Neural progenitor cell (in vitro differentiated cells): ENCODE measurements at regions not wholly inside any gene's neighbourhood (a gene's known extent, or its start where the extent isn't known, plus 50 kb on each side); places are given as distances from the start of the nearest gene placed in this dataset.

ENCODE experiments used
- DNase-seq: peaks from one replicate; pipeline ENCODE4 v3.0.0-alpha.2; 2016; ENCODE audit warnings: low spot score
- H2AFZ ChIP-seq: fragments of 200-600 bp; sonication (generic); replicated peaks from 2 replicates; pipeline ENCODE4 v1.6.1; 2016; ENCODE audit warnings: antibody characterized with exemption
- H3F3A ChIP-seq: fragments of 200-600 bp; sonication (generic); 2 replicates; pipeline ENCODE4 v1.6.1; 2016; ENCODE audit warnings: antibody characterized with exemption, low read depth
- H3K27ac ChIP-seq: fragments of 200-600 bp; sonication (generic); 2 replicates; pipeline ENCODE4 v1.5.1; 2016; ENCODE audit warnings: mild to moderate bottlenecking
- H3K27me3 ChIP-seq: fragments of 200-600 bp; sonication (generic); 2 replicates; pipeline ENCODE4 v1.6.1; 2016; ENCODE audit warnings: mild to moderate bottlenecking, moderate library complexity
- H3K36me3 ChIP-seq: fragments of 200-600 bp; sonication (generic); 2 replicates; pipeline ENCODE4 v1.5.1; 2016
- H3K4me1 ChIP-seq: fragments of 200-600 bp; sonication (generic); 2 replicates; pipeline ENCODE4 v1.6.1; 2016; ENCODE audit warnings: mixed run types
- H3K4me2 ChIP-seq: fragments of 200-600 bp; sonication (generic); 2 replicates; pipeline ENCODE4 v1.6.1; 2016
- H3K4me3 ChIP-seq: fragments of 200-600 bp; sonication (generic); 2 replicates; pipeline ENCODE4 v1.5.1; 2016
- H3K79me2 ChIP-seq: fragments of 200-600 bp; sonication (generic); 2 replicates; pipeline ENCODE4 v1.6.1; 2016; ENCODE audit warnings: low read depth
- H3K9ac ChIP-seq: fragments of 200-600 bp; sonication (generic); 2 replicates; pipeline ENCODE4 v1.6.1; 2016
- H3K9me3 ChIP-seq: fragments of 200-600 bp; sonication (generic); 2 replicates; pipeline ENCODE4 v1.5.1; 2016; ENCODE audit warnings: low read depth
- H4K20me1 ChIP-seq: fragments of 200-600 bp; sonication (generic); 2 replicates; pipeline ENCODE4 v1.6.1; 2016; ENCODE audit warnings: low read depth
- H3K27ac Mint-ChIP-seq: 3 replicates; pipeline ENCODE4 v1.8.0; 2021; ENCODE audit warnings: mixed read lengths
- H3K27me3 Mint-ChIP-seq: 2 replicates; pipeline ENCODE4 v1.8.0; 2022; ENCODE audit warnings: low read depth, mild to moderate bottlenecking, inconsistent platforms, moderate library complexity, mixed read lengths; ENCODE audit not compliant: insufficient read depth
- H3K36me3 Mint-ChIP-seq: 3 replicates; pipeline ENCODE4 v1.8.0; 2021; ENCODE audit warnings: mixed read lengths
- H3K4me1 Mint-ChIP-seq: 3 replicates; pipeline ENCODE4 v1.8.0; 2021; ENCODE audit warnings: mixed read lengths
- H3K4me3 Mint-ChIP-seq: 3 replicates; pipeline ENCODE4 v1.8.0; 2021; ENCODE audit warnings: mild to moderate bottlenecking, moderate library complexity, mixed read lengths
- H3K9me3 Mint-ChIP-seq: 3 replicates; pipeline ENCODE4 v1.8.0; 2020; ENCODE audit warnings: mixed read lengths
- CTCF ChIP-seq: fragments of 200-600 bp; sonication (generic); IDR thresholded peaks from 2 replicates; pipeline ENCODE4 v1.5.1; 2017; ENCODE audit warnings: antibody characterized with exemption, mild to moderate bottlenecking
- EZH2 ChIP-seq: fragments of 200-600 bp; sonication (generic); IDR thresholded peaks from 2 replicates; pipeline ENCODE4 v1.6.1; 2017; ENCODE audit warnings: antibody characterized with exemption, mild to moderate bottlenecking, moderate library complexity
- EZH2phosphoT487 ChIP-seq: fragments of 200-600 bp; sonication (generic); IDR thresholded peaks from 2 replicates; pipeline ENCODE4 v1.6.1; 2017; ENCODE audit warnings: antibody characterized with exemption

DNA sequence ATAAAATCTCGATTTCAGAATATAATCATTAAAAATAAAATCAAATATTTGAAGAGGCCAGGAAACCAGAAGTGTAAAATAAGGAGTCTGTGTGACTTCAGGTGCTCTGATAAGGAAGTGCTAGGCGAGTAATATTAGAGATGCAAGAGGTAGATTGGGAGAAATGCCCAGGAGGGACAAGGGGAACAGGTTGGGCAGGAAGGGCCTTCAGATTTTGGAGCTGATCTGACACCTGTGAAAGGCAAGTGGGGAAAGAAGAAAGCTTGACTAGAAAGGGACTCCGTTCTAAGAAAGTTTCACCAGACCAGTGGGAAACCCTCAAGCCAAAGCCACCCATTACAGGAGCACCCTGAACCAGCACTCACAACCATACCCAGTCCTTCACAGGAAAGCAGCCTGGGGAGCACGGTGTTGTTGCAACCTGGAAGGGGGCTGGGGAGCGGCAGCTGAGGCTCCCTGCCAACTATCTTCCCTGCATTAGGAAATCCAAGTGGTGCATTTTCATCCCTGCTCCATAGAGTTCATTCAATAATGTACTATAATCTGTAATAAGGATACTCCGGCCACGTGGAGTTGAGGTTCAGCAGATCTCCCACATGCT lies 57.5 kb upstream of the GREB1L start:
- no peak overlapping the region for H3K27ac Mint-ChIP-seq
- H3K79me2 ChIP-seq = no peaks in the 10 kb centered on the region
- no peak overlapping the region for H3K9ac ChIP-seq
- H3K4me1 Mint-ChIP-seq = no peaks in the 10 kb centered on the region
- H3F3A ChIP-seq = no peaks in the 10 kb centered on the region
- H3K4me3 ChIP-seq = no peak overlapping the region
- H3K36me3 Mint-ChIP-seq = no peaks in the 10 kb centered on the region
- no peak overlapping the region for H3K4me3 Mint-ChIP-seq
- DNase-seq = no peak
- TF ChIP-seq EZH2 (no peak), CTCF (no peak), EZH2phosphoT487 (no peak)
- peaks cover 3% of the 10 kb centered on the region for H3K27me3 Mint-ChIP-seq
- H3K36me3 ChIP-seq = no peaks in the 10 kb centered on the region
- no peak overlapping the region for H3K4me2 ChIP-seq
- H3K27me3 ChIP-seq = no peaks in the 10 kb centered on the region
- H4K20me1 ChIP-seq = no peaks in the 10 kb centered on the region
- no peaks in the 10 kb centered on the region for H3K9me3 Mint-ChIP-seq
- H3K4me1 ChIP-seq = peaks cover 5% of the 10 kb centered on the region
- H3K27ac ChIP-seq = no peak overlapping the region
- H2AFZ ChIP-seq = no peak overlapping the region
- H3K9me3 ChIP-seq = no peaks in the 10 kb centered on the region

GRCh38 chr18:21187886-21188285 lies 54.1 kb upstream of the GREB1L start:
- peaks cover 3% of the 10 kb centered on the region for H3K27me3 Mint-ChIP-seq
- H2AFZ ChIP-seq = no peak overlapping the region
- H4K20me1 ChIP-seq = no peaks in the 10 kb centered on the region
- H3K27ac Mint-ChIP-seq = no peak overlapping the region
- H3K9me3 Mint-ChIP-seq = no peaks in the 10 kb centered on the region
- H3K4me2 ChIP-seq = no peak overlapping the region
- no peak overlapping the region for H3K9ac ChIP-seq
- H3K27me3 ChIP-seq = no peaks in the 10 kb centered on the region
- H3K79me2 ChIP-seq = no peaks in the 10 kb centered on the region
- no peak overlapping the region for H3K4me3 ChIP-seq
- H3K36me3 Mint-ChIP-seq = no peaks in the 10 kb centered on the region
- H3K4me1 ChIP-seq = peaks cover 5% of the 10 kb centered on the region
- DNase-seq = no peak
- no peak for TF ChIP-seq CTCF
- TF ChIP-seq EZH2phosphoT487 = no peak
- TF ChIP-seq EZH2 = no peak
- H3K4me1 Mint-ChIP-seq = no peaks in the 10 kb centered on the region
- H3K9me3 ChIP-seq = no peaks in the 10 kb centered on the region
- no peaks in the 10 kb centered on the region for H3K36me3 ChIP-seq
- no peak overlapping the region for H3K4me3 Mint-ChIP-seq
- no peak overlapping the region for H3K27ac ChIP-seq
- no peaks in the 10 kb centered on the region for H3F3A ChIP-seq

- H3K27ac ChIP-seq = no peak overlapping the region
- no peaks in the 10 kb centered on the region for H3K27me3 ChIP-seq
- no peak overlapping the region for H3K9ac ChIP-seq
- no peaks in the 10 kb centered on the region for H3K36me3 ChIP-seq
- no peaks in the 10 kb centered on the region for H3K79me2 ChIP-seq
- Mint-ChIP-seq H3K9me3 (no peaks in the 10 kb centered on the region), H3K27me3 (peaks cover 2% of the 10 kb centered on the region), H3K36me3 (no peaks in the 10 kb centered on the region), H3K4me1 (no peaks in the 10 kb centered on the region), H3K27ac (no peak overlapping the region), H3K4me3 (no peak overlapping the region)
- H3K9me3 ChIP-seq = no peaks in the 10 kb centered on the region
- DNase-seq = peak; percentile 75
- H3K4me2 ChIP-seq = no peak overlapping the region
- H3K4me1 ChIP-seq = peaks cover 15% of the 10 kb centered on the region
- H2AFZ ChIP-seq = peak overlapping the region; percentile 77
- TF ChIP-seq CTCF = peak; percentile 70
- no peak for TF ChIP-seq EZH2
- no peak for TF ChIP-seq EZH2phosphoT487
- H3K4me3 ChIP-seq = no peak overlapping the region
- H4K20me1 ChIP-seq = no peaks in the 10 kb centered on the region
- H3F3A ChIP-seq = no peaks in the 10 kb centered on the region
Observed at GRCh38 chr18:21191596-21192307, 50.3 kb upstream of the GREB1L start.
